H1 (cell line): ENCODE measurements at regions not wholly inside any gene's neighbourhood (a gene's known extent, or its start where the extent isn't known, plus 50 kb on each side); places are given as distances from the start of the nearest gene placed in this dataset.

Source experiments
- CTCF ChIA-PET: fragments of 300-600 bp; sonication (Branson Sonifier 250); formaldehyde crosslinking; loops from one replicate; lab custom pipeline; 2021; ENCODE audit not compliant: partially characterized antibody; lab: Charles Lee
- POLR2A ChIA-PET: fragments of 300-600 bp; sonication (Branson Sonifier 250); formaldehyde crosslinking; loops from one replicate; lab custom pipeline; 2021; ENCODE audit warnings: inconsistent platforms; ENCODE audit not compliant: partially characterized antibody; lab: Charles Lee
- DNase-seq, 2 experiments: peaks; one replicate each; pipeline versions ENCODE4 v3.0.0 to v3.0.0-alpha.2; 2010 to 2022; ENCODE audit warnings: low spot score in 2 of 2, low read depth in 1 of 2, mixed read lengths in 1 of 2
- FAIRE-seq: peaks from 2 replicates; lab custom pipeline; 2011; peaks lifted over from hg19 to GRCh38; lab: Jason Lieb, UNC
- H2AFZ ChIP-seq: 2 replicates; pipeline ENCODE4 v1.8.1; 2012; ENCODE audit warnings: low read length, inconsistent platforms
- H2AK5ac ChIP-seq: 2 replicates; pipeline ENCODE4 v1.6.1; 2013; ENCODE audit warnings: low read depth, low read length
- H2BK120ac ChIP-seq: replicated peaks from 2 replicates; pipeline ENCODE3; 2013; ENCODE audit warnings: low read depth, low read length, inconsistent platforms
- H2BK12ac ChIP-seq: 2 replicates; pipeline ENCODE4 v1.6.1; 2013; ENCODE audit warnings: low read depth, low read length
- H2BK15ac ChIP-seq: 2 replicates; pipeline ENCODE4 v1.6.1; 2013; ENCODE audit warnings: low read length
- H2BK20ac ChIP-seq: 2 replicates; pipeline ENCODE4 v1.6.1; 2013; ENCODE audit warnings: low read length
- H2BK5ac ChIP-seq: 2 replicates; pipeline ENCODE4 v1.6.1; 2013; ENCODE audit warnings: low read depth, low read length
- H3K14ac ChIP-seq: 2 replicates; pipeline ENCODE4 v1.6.1; 2013; ENCODE audit warnings: inconsistent platforms; ENCODE audit not compliant: insufficient read length
- H3K18ac ChIP-seq: 2 replicates; pipeline ENCODE4 v1.6.1; 2013; ENCODE audit warnings: low read length; ENCODE audit errors: extremely low read depth
- H3K23ac ChIP-seq: 2 replicates; pipeline ENCODE4 v1.6.1; 2013; ENCODE audit warnings: inconsistent platforms; ENCODE audit not compliant: insufficient read length
- H3K23me2 ChIP-seq: 2 replicates; pipeline ENCODE4 v1.6.1; 2013; ENCODE audit warnings: low read depth, low read length
- H3K27ac ChIP-seq: 2 replicates; pipeline ENCODE4 v1.6.1; 2011; ENCODE audit warnings: low read depth, low read length, inconsistent platforms
- H3K27me3 ChIP-seq, 4 experiments: replicated peaks in 1 of 4; 1 replicate in 1 of 4; 2 replicates in 3 of 4; pipeline versions ENCODE4 v1.6.1 to v1.8.1; 2011 to 2013; ENCODE audit warnings: low read length in 3 of 4, mild to moderate bottlenecking in 3 of 4, inconsistent platforms in 2 of 4, mixed read lengths in 2 of 4, moderate library complexity in 1 of 4; ENCODE audit not compliant: control insufficient read depth in 3 of 4, insufficient read depth in 3 of 4; ENCODE audit errors: extremely low read depth in 1 of 4
- H3K36me3 ChIP-seq, 4 experiments: 2 replicates each; pipeline versions ENCODE4 v1.6.1 to v1.8.1; 2011 to 2013; ENCODE audit warnings: mild to moderate bottlenecking in 4 of 4, low read length in 3 of 4, moderate library complexity in 2 of 4, control low read depth in 1 of 4, inconsistent platforms in 1 of 4; ENCODE audit not compliant: insufficient read depth in 4 of 4, control insufficient read depth in 2 of 4
- H3K4ac ChIP-seq: replicated peaks from 2 replicates; pipeline ENCODE3; 2013; ENCODE audit warnings: low read length, low read depth, mixed read lengths, inconsistent platforms; ENCODE audit not compliant: insufficient read length
- H3K4me1 ChIP-seq, 4 experiments: replicated peaks in 1 of 4; 1 replicate in 1 of 4; 2 replicates in 3 of 4; pipeline versions ENCODE4 v1.6.1 to v1.8.1; 2011 to 2013; ENCODE audit warnings: low read length in 3 of 4, inconsistent platforms in 2 of 4, mixed read lengths in 1 of 4; ENCODE audit not compliant: insufficient read depth in 4 of 4, control insufficient read depth in 3 of 4
- H3K4me2 ChIP-seq, 2 experiments: 2 replicates each; pipeline versions ENCODE4 v1.6.1 to v1.8.1; 2011 to 2013; ENCODE audit warnings: low read depth in 2 of 2, low read length in 2 of 2, control low read depth in 1 of 2, inconsistent platforms in 1 of 2, mild to moderate bottlenecking in 1 of 2; ENCODE audit not compliant: insufficient read depth in 1 of 2
- H3K4me3 ChIP-seq, 4 experiments: fragments of 200-600, 300-600 bp in 1 of 4; sonication (generic), shearing (Covaris generic), sonication (Bioruptor Twin) in 1 of 4; 2 replicates each; pipeline versions ENCODE4 v1.5.1 to v1.8.1; 2011 to 2016; ENCODE audit warnings: low read length in 4 of 4, low read depth in 3 of 4, control low read depth in 2 of 4, inconsistent platforms in 2 of 4, mild to moderate bottlenecking in 2 of 4, mixed read lengths in 1 of 4, moderate library complexity in 1 of 4; ENCODE audit not compliant: insufficient read depth in 2 of 4; ENCODE audit errors: extremely low read depth in 1 of 4
- H3K56ac ChIP-seq: replicated peaks from 2 replicates; pipeline ENCODE3; 2013; ENCODE audit warnings: low read depth, mild to moderate bottlenecking, mixed read lengths, low read length, inconsistent platforms; ENCODE audit not compliant: insufficient read length
- H3K79me1 ChIP-seq: 2 replicates; pipeline ENCODE4 v1.6.1; 2013; ENCODE audit warnings: low read depth, low read length, control low read depth
- H3K79me2 ChIP-seq, 2 experiments: 2 replicates each; pipeline versions ENCODE4 v1.6.1 to v1.8.1; 2012 to 2013; ENCODE audit warnings: low read length in 2 of 2, mild to moderate bottlenecking in 2 of 2, inconsistent platforms in 1 of 2; ENCODE audit not compliant: insufficient read depth in 2 of 2, control insufficient read depth in 1 of 2
- H3K9ac ChIP-seq, 4 experiments: replicated peaks in 1 of 4; 1 replicate in 1 of 4; 2 replicates in 3 of 4; pipeline versions ENCODE4 v1.6.1 to v1.8.1; 2011 to 2013; ENCODE audit warnings: low read depth in 3 of 4, low read length in 3 of 4, control low read depth in 2 of 4, mild to moderate bottlenecking in 2 of 4, moderate library complexity in 2 of 4, inconsistent platforms in 1 of 4; ENCODE audit errors: extremely low read depth in 1 of 4
- H3K9me3 ChIP-seq, 2 experiments: 2 replicates each; pipeline versions ENCODE4 v1.6.1 to v1.8.1; 2012 to 2013; ENCODE audit warnings: mild to moderate bottlenecking in 2 of 2, moderate library complexity in 2 of 2, control low read depth in 1 of 2, inconsistent platforms in 1 of 2, low read depth in 1 of 2, low read length in 1 of 2, mixed read lengths in 1 of 2; ENCODE audit not compliant: insufficient read depth in 2 of 2
- H4K20me1 ChIP-seq, 2 experiments: replicated peaks in 1 of 2; 2 replicates each; pipeline versions ENCODE3 to v1.8.1; 2011 to 2013; ENCODE audit warnings: inconsistent platforms in 2 of 2, low read length in 2 of 2, mild to moderate bottlenecking in 1 of 2; ENCODE audit not compliant: insufficient read depth in 2 of 2, control insufficient read depth in 1 of 2
- H4K5ac ChIP-seq: 2 replicates; pipeline ENCODE4 v1.6.1; 2013; ENCODE audit warnings: low read length, low read depth, mixed read lengths, inconsistent platforms; ENCODE audit not compliant: insufficient read length
- H4K8ac ChIP-seq: 2 replicates; pipeline ENCODE4 v1.8.0; 2013; ENCODE audit warnings: mild to moderate bottlenecking, moderate library complexity, low read length, inconsistent platforms; ENCODE audit not compliant: insufficient read depth; ENCODE audit errors: extremely low read depth
- H4K91ac ChIP-seq: replicated peaks from 2 replicates; pipeline ENCODE3; 2013; ENCODE audit warnings: low read length, mixed read lengths, inconsistent platforms; ENCODE audit not compliant: insufficient read length
- CHD2 ChIP-seq: IDR thresholded peaks from 2 replicates; pipeline ENCODE4 v1.6.1; 2012; ENCODE audit warnings: low read length, improper control_type of control experiment
- CTCF ChIP-seq, 3 experiments: IDR thresholded peaks; 1 replicate in 2 of 3; 2 replicates in 1 of 3; pipeline versions ENCODE4 v1.5.1 to v1.6.1; 2011; ENCODE audit warnings: low read length in 3 of 3, mild to moderate bottlenecking in 3 of 3, inconsistent platforms in 2 of 3, low read depth in 1 of 3, moderate library complexity in 1 of 3; ENCODE audit not compliant: insufficient read depth in 1 of 3; ENCODE audit errors: control extremely low read depth in 1 of 3
- EGR1 ChIP-seq: IDR thresholded peaks from 2 replicates; pipeline ENCODE4 v1.6.1; 2011; ENCODE audit warnings: low read depth, low read length, borderline replicate concordance
- JUN ChIP-seq: IDR thresholded peaks from 2 replicates; pipeline ENCODE4 v1.6.1; 2011; ENCODE audit warnings: low read depth, mild to moderate bottlenecking, improper control_type of control experiment, low read length
- MAX ChIP-seq: IDR thresholded peaks from 2 replicates; pipeline ENCODE4 v1.6.1; 2012; ENCODE audit warnings: inconsistent platforms
- RFX5 ChIP-seq: IDR thresholded peaks from 2 replicates; pipeline ENCODE4 v1.6.1; 2011; ENCODE audit warnings: low read depth, low read length, improper control_type of control experiment, borderline replicate concordance
- SP1 ChIP-seq: IDR thresholded peaks from 2 replicates; pipeline ENCODE4 v1.6.1; 2011; ENCODE audit warnings: low read depth, low read length
- TCF12 ChIP-seq: IDR thresholded peaks from 2 replicates; pipeline ENCODE4 v1.6.1; 2011; ENCODE audit warnings: low read depth, mild to moderate bottlenecking, low read length
- WGBS, 2 experiments: shearing (Covaris generic) in 1 of 2; methylation state at CpG; one replicate each; pipeline versions ENCODE4 v1.1.6 to v1.1.7; 2013 to 2015; ENCODE audit warnings: low lambda C conversion rate in 2 of 2, mixed read lengths in 2 of 2, inconsistent platforms in 1 of 2, low coverage in 1 of 2, missing lambda C conversion rate in 1 of 2; ENCODE audit not compliant: insufficient replicate concordance in 2 of 2, insufficient coverage in 1 of 2, insufficient read length in 1 of 2; ENCODE audit errors: extremely low coverage in 1 of 2, missing lambda C conversion rate in 1 of 2; 5-methylcytosine and 5-hydroxymethylcytosine counted together

- CTCF ChIA-PET: interaction anchor here (1.5 kb wide), 1 partner anchor 11 kb away, joined by 3 read pairs; no protein-coding TSS in a partner anchor
Measured at GRCh38 chr1:82329226-82329625, 528.5 kb downstream of the ADGRL2 start.

More at GRCh38 chr1:82329226-82329625, 528.5 kb downstream of the ADGRL2 start:
- Histone ChIP-seq H3K36me3 (no peaks in the 10 kb centered on the region), H3K79me1 (no peaks in the 10 kb centered on the region), H3K27me3 (no peaks in the 10 kb centered on the region), H4K91ac (no peak overlapping the region), H3K27ac (no peak overlapping the region), H3K79me2 (no peaks in the 10 kb centered on the region), H4K20me1 (no peaks in the 10 kb centered on the region), H2BK15ac (no peak overlapping the region), H2BK120ac (no peak overlapping the region), H2BK12ac (no peak overlapping the region), H4K5ac (no peak overlapping the region), H3K4me3 (no peak overlapping the region), H4K8ac (no peak overlapping the region), H3K18ac (no peak overlapping the region), H3K4me2 (no peak overlapping the region), H3K9ac (no peak overlapping the region), H3K14ac (no peak overlapping the region), H3K4ac (no peak overlapping the region), H2AK5ac (no peak overlapping the region), H3K4me1 (peaks cover 0 to 3% (median 0%) of the 10 kb centered on the region in 4 experiments; a peak in 2 of 7 replicates), H2BK20ac (no peak overlapping the region), H2AFZ (no peak overlapping the region), H3K23ac (no peak overlapping the region), H3K9me3 (no peaks in the 10 kb centered on the region), H3K23me2 (no peaks in the 10 kb centered on the region), H3K56ac (no peak overlapping the region), H2BK5ac (no peak overlapping the region)
- DNase-seq: no peak
- TF ChIP-seq CTCF (IDR thresholded peaks at IDR 0.05; ENCODE audit: control extremely low read depth in 1 of 3, insufficient read depth in 1 of 3, low read depth in 1 of 3, low read length in 3 of 3): no peak
- TF ChIP-seq JUN: no peak
- no peak for TF ChIP-seq CHD2
- TF ChIP-seq SP1: no peak
- TF ChIP-seq RFX5: no peak
- no peak for TF ChIP-seq TCF12
- TF ChIP-seq EGR1: no peak
- TF ChIP-seq MAX: no peak
- peak; percentile 7 for FAIRE-seq
- 71% methylated on average over 6 of the region's 6 CpGs; no CpG with 5 or more reads in 1 of the 2 experiments for WGBS, 2 experiments
- POLR2A ChIA-PET: no interaction called here
